SH-SY5Y (cell line): ENCODE measurements at regions not wholly inside any gene's neighbourhood (a gene's known extent, or its start where the extent isn't known, plus 50 kb on each side); places are given as distances from the start of the nearest gene placed in this dataset.

Experiments used
- GATA2 ChIP-seq: IDR thresholded peaks from 2 replicates; pipeline ENCODE4 v1.6.1; 2011; ENCODE audit warnings: mild to moderate bottlenecking, low read depth, low read length
- GATA3 ChIP-seq: IDR thresholded peaks from 2 replicates; pipeline ENCODE4 v1.6.1; 2011; ENCODE audit warnings: low read depth, mild to moderate bottlenecking, low read length, moderate library complexity

DNA sequence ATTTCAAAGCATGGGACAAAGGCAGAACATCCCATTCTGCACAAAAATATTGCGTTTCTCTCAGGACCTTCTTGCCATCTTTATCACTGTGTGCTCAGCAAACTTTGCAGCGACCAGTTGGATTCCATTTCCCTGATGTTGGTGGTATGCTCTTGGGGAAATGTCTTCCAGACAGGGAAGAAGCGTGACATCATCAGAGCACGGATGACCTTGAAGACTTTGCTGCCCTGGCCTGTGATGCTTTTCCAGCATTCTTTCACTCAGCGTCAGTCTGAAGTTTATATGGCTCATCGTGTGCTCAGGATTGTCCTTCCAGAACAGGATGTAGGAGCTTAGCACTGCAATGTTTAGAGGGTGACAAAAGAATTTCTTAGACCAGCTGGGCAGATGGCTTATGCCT is 131.4 kb upstream of the F3 start:
- TF ChIP-seq GATA3 = no peak
- no peak for TF ChIP-seq GATA2
